Astrocyte of the cerebellum (primary cell): ENCODE measurements at regions not wholly inside any gene's neighbourhood (a gene's known extent, or its start where the extent isn't known, plus 50 kb on each side); places are given as distances from the start of the nearest gene placed in this dataset.

ENCODE experiments used
- DNase-seq: peaks from one replicate; pipeline ENCODE4 v3.0.0-alpha.2; 2011; ENCODE audit warnings: low read depth
- H3K4me3 ChIP-seq: 2 replicates; pipeline ENCODE4 v1.5.1; 2011; ENCODE audit warnings: mild to moderate bottlenecking, low read depth, low read length, moderate library complexity
- CTCF ChIP-seq: IDR thresholded peaks from 2 replicates; pipeline ENCODE4 v1.5.1; 2012; ENCODE audit warnings: low read length, low read depth, moderate library complexity, mild to moderate bottlenecking; ENCODE audit errors: missing control alignments
- in situ Hi-C: cut with HindIII; loops from 2 replicates; pipeline ENCODE4 v1.10.0; 2017; ENCODE audit warnings: low sequenced_read_pairs

- no peak for DNase-seq
- in situ Hi-C loops: no loop called here
- no peak for TF ChIP-seq CTCF
- H3K4me3 ChIP-seq: no peak overlapping the region
Measured at GRCh38 chr2:236653863-236654262, 84.2 kb downstream of the ACKR3 start.

GRCh38 chr2:236654496-236654895 lies 84.9 kb downstream of the ACKR3 start:
- in situ Hi-C loops: no loop called here
- no peak overlapping the region for H3K4me3 ChIP-seq
- DNase-seq: no peak
- TF ChIP-seq CTCF: no peak

GRCh38 chr2:236656166-236656565 lies 86.5 kb downstream of the ACKR3 start:
- no peak for TF ChIP-seq CTCF
- no peak overlapping the region for H3K4me3 ChIP-seq
- in situ Hi-C loops: no loop called here
- no peak for DNase-seq

- TF ChIP-seq CTCF: no peak
- in situ Hi-C loops: no loop called here
- DNase-seq: no peak
Measured at GRCh38 chr2:236656721-236657120, 87.1 kb downstream of the ACKR3 start.

GRCh38 chr2:236657215-236657614 lies 87.6 kb downstream of the ACKR3 start:
- no peak overlapping the region for H3K4me3 ChIP-seq
- in situ Hi-C loops: no loop called here
- DNase-seq: no peak
- TF ChIP-seq CTCF: no peak

More at GRCh38 chr2:236656721-236657120, 87.1 kb downstream of the ACKR3 start:
- H3K4me3 ChIP-seq: no peak overlapping the region

- no peak for DNase-seq
- no peak overlapping the region for H3K4me3 ChIP-seq
- in situ Hi-C loops: no loop called here
- no peak for TF ChIP-seq CTCF
Measured at GRCh38 chr2:236657801-236658200, 88.2 kb downstream of the ACKR3 start.
